ENCODE measurements at regions not wholly inside any gene's neighbourhood (a gene's known extent, or its start where the extent isn't known, plus 50 kb on each side); places are given as distances from the start of the nearest gene placed in this dataset.
"Not testable (repeated sequence)": the region's sequence is repeated elsewhere in the genome, so short reads cannot be mapped to it uniquely, and the experiment has no call there.

GRCh38 chr14:105627287-105627686 is 100.9 kb downstream of the TMEM121 start:
- not testable (repeated sequence) for H3K4me1 ChIP-seq (ENCODE audit: control insufficient read depth in 2 of 2, insufficient read depth in 2 of 2, low read length in 1 of 2); H3K9me3 ChIP-seq (ENCODE audit: control insufficient read depth in 2 of 2, insufficient read depth in 1 of 2, low read depth in 1 of 2, low read length in 1 of 2); H3K4me3 ChIP-seq (ENCODE audit: low read depth in 1 of 2, low read length in 2 of 2); H3K27ac ChIP-seq (ENCODE audit: low read depth in 2 of 2, low read length in 1 of 2); H3K27me3 ChIP-seq (ENCODE audit: control insufficient read depth in 1 of 2, insufficient read depth in 2 of 2, low read length in 2 of 2); H3K36me3 ChIP-seq (ENCODE audit: control insufficient read depth in 2 of 2, insufficient read depth in 2 of 2, low read length in 1 of 2)
- 44 to 51% methylated on average over 4 to 6 of the region's 6 CpGs for WGBS, 2 donors

GRCh38 chr14:105627701-105628100 is 101.3 kb downstream of the TMEM121 start:
- H3K27me3 ChIP-seq (ENCODE audit: control insufficient read depth in 1 of 2, insufficient read depth in 2 of 2, low read length in 2 of 2): no peaks in the 10 kb centered on the region
- no peak overlapping the region for H3K27ac ChIP-seq (ENCODE audit: low read depth in 2 of 2, low read length in 1 of 2)
- no peak overlapping the region for H3K4me3 ChIP-seq (ENCODE audit: low read depth in 1 of 2, low read length in 2 of 2)
- H3K36me3 ChIP-seq (ENCODE audit: control insufficient read depth in 2 of 2, insufficient read depth in 2 of 2, low read length in 1 of 2): no peaks in the 10 kb centered on the region
- whole genome bisulfite sequencing, 2 donors: 59% methylated on average over 9 of the region's 10 CpGs
- H3K9me3 ChIP-seq (ENCODE audit: control insufficient read depth in 2 of 2, insufficient read depth in 1 of 2, low read depth in 1 of 2, low read length in 1 of 2): peaks cover 0 to 6% of the 10 kb centered on the region in 2 donors
- H3K4me1 ChIP-seq (ENCODE audit: control insufficient read depth in 2 of 2, insufficient read depth in 2 of 2, low read length in 1 of 2): peaks cover 0 to 1% of the 10 kb centered on the region in 2 donors

GRCh38 chr14:105628126-105628525 is 101.7 kb downstream of the TMEM121 start:
- not testable (repeated sequence) for H3K4me3 ChIP-seq (ENCODE audit: low read depth in 1 of 2, low read length in 2 of 2); H3K36me3 ChIP-seq (ENCODE audit: control insufficient read depth in 2 of 2, insufficient read depth in 2 of 2, low read length in 1 of 2); H3K27me3 ChIP-seq (ENCODE audit: control insufficient read depth in 1 of 2, insufficient read depth in 2 of 2, low read length in 2 of 2); H3K9me3 ChIP-seq (ENCODE audit: control insufficient read depth in 2 of 2, insufficient read depth in 1 of 2, low read depth in 1 of 2, low read length in 1 of 2); H3K27ac ChIP-seq (ENCODE audit: low read depth in 2 of 2, low read length in 1 of 2); H3K4me1 ChIP-seq (ENCODE audit: control insufficient read depth in 2 of 2, insufficient read depth in 2 of 2, low read length in 1 of 2)
- WGBS, 2 donors: 69 to 71% methylated on average over 4 of the region's 4 CpGs

- not testable (repeated sequence) for H3K4me1 ChIP-seq (ENCODE audit: control insufficient read depth in 2 of 2, insufficient read depth in 2 of 2, low read length in 1 of 2)
Measured at GRCh38 chr14:105628531-105629067, 102.2 kb downstream of the TMEM121 start.

GRCh38 chr14:105629091-105629885 is 102.9 kb downstream of the TMEM121 start:
- 68 to 79% methylated on average over 34 to 38 of the region's 38 CpGs for WGBS, 2 donors
- not testable (repeated sequence) for H3K9me3 ChIP-seq (ENCODE audit: control insufficient read depth in 2 of 2, insufficient read depth in 1 of 2, low read depth in 1 of 2, low read length in 1 of 2); H3K4me1 ChIP-seq (ENCODE audit: control insufficient read depth in 2 of 2, insufficient read depth in 2 of 2, low read length in 1 of 2); H3K27ac ChIP-seq (ENCODE audit: low read depth in 2 of 2, low read length in 1 of 2); H3K4me3 ChIP-seq (ENCODE audit: low read depth in 1 of 2, low read length in 2 of 2); H3K27me3 ChIP-seq (ENCODE audit: control insufficient read depth in 1 of 2, insufficient read depth in 2 of 2, low read length in 2 of 2); H3K36me3 ChIP-seq (ENCODE audit: control insufficient read depth in 2 of 2, insufficient read depth in 2 of 2, low read length in 1 of 2)

More at GRCh38 chr14:105628531-105629067, 102.2 kb downstream of the TMEM121 start:
- 50 to 54% methylated on average over 9 to 10 of the region's 11 CpGs for WGBS, 2 donors
- H3K9me3 ChIP-seq (ENCODE audit: control insufficient read depth in 2 of 2, insufficient read depth in 1 of 2, low read depth in 1 of 2, low read length in 1 of 2); H3K4me3 ChIP-seq (ENCODE audit: low read depth in 1 of 2, low read length in 2 of 2); H3K27me3 ChIP-seq (ENCODE audit: control insufficient read depth in 1 of 2, insufficient read depth in 2 of 2, low read length in 2 of 2); H3K36me3 ChIP-seq (ENCODE audit: control insufficient read depth in 2 of 2, insufficient read depth in 2 of 2, low read length in 1 of 2); H3K27ac ChIP-seq (ENCODE audit: low read depth in 2 of 2, low read length in 1 of 2): not testable (repeated sequence)

- Histone ChIP-seq H3K27ac (ENCODE audit: low read depth in 2 of 2, low read length in 1 of 2) (no peak overlapping the region), H3K9me3 (ENCODE audit: control insufficient read depth in 2 of 2, insufficient read depth in 1 of 2, low read depth in 1 of 2, low read length in 1 of 2) (peaks cover 0 to 5% of the 10 kb centered on the region in 2 donors), H3K4me1 (ENCODE audit: control insufficient read depth in 2 of 2, insufficient read depth in 2 of 2, low read length in 1 of 2) (no peaks in the 10 kb centered on the region), H3K4me3 (ENCODE audit: low read depth in 1 of 2, low read length in 2 of 2) (no peak overlapping the region), H3K36me3 (ENCODE audit: control insufficient read depth in 2 of 2, insufficient read depth in 2 of 2, low read length in 1 of 2) (no peaks in the 10 kb centered on the region), H3K27me3 (ENCODE audit: control insufficient read depth in 1 of 2, insufficient read depth in 2 of 2, low read length in 2 of 2) (no peaks in the 10 kb centered on the region)
- WGBS, 2 donors: 63 to 77% methylated on average over 3 to 4 of the region's 5 CpGs
Measured at GRCh38 chr14:105629886-105630215, 103.5 kb downstream of the TMEM121 start.

- not testable (repeated sequence) for H3K4me3 ChIP-seq (ENCODE audit: low read depth in 1 of 2, low read length in 2 of 2); H3K27ac ChIP-seq (ENCODE audit: low read depth in 2 of 2, low read length in 1 of 2); H3K9me3 ChIP-seq (ENCODE audit: control insufficient read depth in 2 of 2, insufficient read depth in 1 of 2, low read depth in 1 of 2, low read length in 1 of 2); H3K27me3 ChIP-seq (ENCODE audit: control insufficient read depth in 1 of 2, insufficient read depth in 2 of 2, low read length in 2 of 2); H3K4me1 ChIP-seq (ENCODE audit: control insufficient read depth in 2 of 2, insufficient read depth in 2 of 2, low read length in 1 of 2); H3K36me3 ChIP-seq (ENCODE audit: control insufficient read depth in 2 of 2, insufficient read depth in 2 of 2, low read length in 1 of 2)
- WGBS, 2 donors: 80 to 90% methylated on average over 5 to 7 of the region's 8 CpGs
Measured at GRCh38 chr14:105630293-105630934, 104.0 kb downstream of the TMEM121 start.

GRCh38 chr14:105630935-105631779 is 104.8 kb downstream of the TMEM121 start:
- H3K27me3 ChIP-seq (ENCODE audit: control insufficient read depth in 1 of 2, insufficient read depth in 2 of 2, low read length in 2 of 2); H3K4me3 ChIP-seq (ENCODE audit: low read depth in 1 of 2, low read length in 2 of 2); H3K4me1 ChIP-seq (ENCODE audit: control insufficient read depth in 2 of 2, insufficient read depth in 2 of 2, low read length in 1 of 2); H3K27ac ChIP-seq (ENCODE audit: low read depth in 2 of 2, low read length in 1 of 2); H3K36me3 ChIP-seq (ENCODE audit: control insufficient read depth in 2 of 2, insufficient read depth in 2 of 2, low read length in 1 of 2); H3K9me3 ChIP-seq (ENCODE audit: control insufficient read depth in 2 of 2, insufficient read depth in 1 of 2, low read depth in 1 of 2, low read length in 1 of 2): not testable (repeated sequence)
- 81 to 86% methylated on average over 21 to 22 of the region's 24 CpGs for WGBS, 2 donors

- no peaks in the 10 kb centered on the region for H3K27me3 ChIP-seq (ENCODE audit: control insufficient read depth in 1 of 2, insufficient read depth in 2 of 2, low read length in 2 of 2)
- H3K36me3 ChIP-seq (ENCODE audit: control insufficient read depth in 2 of 2, insufficient read depth in 2 of 2, low read length in 1 of 2): no peaks in the 10 kb centered on the region
- H3K9me3 ChIP-seq (ENCODE audit: control insufficient read depth in 2 of 2, insufficient read depth in 1 of 2, low read depth in 1 of 2, low read length in 1 of 2): peaks cover 0 to 5% of the 10 kb centered on the region in 2 donors
- no peak overlapping the region for H3K4me3 ChIP-seq (ENCODE audit: low read depth in 1 of 2, low read length in 2 of 2)
- no peak overlapping the region for H3K27ac ChIP-seq (ENCODE audit: low read depth in 2 of 2, low read length in 1 of 2)
- H3K4me1 ChIP-seq (ENCODE audit: control insufficient read depth in 2 of 2, insufficient read depth in 2 of 2, low read length in 1 of 2): no peaks in the 10 kb centered on the region
- WGBS, 2 donors: 84% methylated on average over 3 of the region's 3 CpGs
Measured at GRCh38 chr14:105632010-105632409, 105.6 kb downstream of the TMEM121 start.
